ENCODE measurements at regions not wholly inside any gene's neighbourhood (a gene's known extent, or its start where the extent isn't known, plus 50 kb on each side); places are given as distances from the start of the nearest gene placed in this dataset.

DNA sequence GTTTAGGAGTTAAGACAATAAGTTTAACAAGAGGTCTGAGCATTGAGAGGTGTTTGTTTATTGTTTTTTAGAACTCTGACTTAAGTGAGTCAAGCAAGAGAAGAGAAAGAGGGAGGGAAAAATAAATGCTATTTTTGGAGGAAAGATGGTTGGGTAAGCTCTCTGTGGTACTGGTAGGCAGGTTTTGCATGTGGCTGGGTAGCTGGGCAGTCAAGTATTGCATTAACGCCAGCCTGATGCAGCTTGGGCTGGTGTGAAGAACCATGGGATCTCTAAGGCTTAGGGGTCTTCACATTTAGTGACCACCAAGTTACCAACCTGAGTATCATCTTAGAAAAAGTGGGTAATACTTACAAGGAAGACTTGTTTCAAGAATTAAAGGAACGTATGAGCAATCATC, 534.5 kb upstream of the SEMA6D start:
- no peak overlapping the region for H3K23ac ChIP-seq (ENCODE audit: insufficient read length)
- H2BK12ac ChIP-seq (ENCODE audit: low read depth, low read length) = no peak overlapping the region
- H4K91ac ChIP-seq (replicated peaks; ENCODE audit: insufficient read length, low read length) = no peak overlapping the region
- DNase-seq (ENCODE audit: low read depth in 1 of 2, low spot score in 2 of 2) (no peak), FAIRE-seq (no peak)
- WGBS, 2 experiments (ENCODE audit: extremely low coverage in 1 of 2, insufficient coverage in 1 of 2, insufficient read length in 1 of 2, insufficient replicate concordance in 2 of 2, low coverage in 1 of 2, low lambda C conversion rate in 2 of 2, missing lambda C conversion rate in 1 of 2) = 90% methylated on average over 2 of the region's 2 CpGs; no CpG with 5 or more reads in 1 of the 2 experiments
- H4K8ac ChIP-seq (ENCODE audit: extremely low read depth, insufficient read depth, low read length) = no peak overlapping the region
- no peak overlapping the region for H3K4ac ChIP-seq (replicated peaks; ENCODE audit: insufficient read length, low read depth, low read length)
- no peak overlapping the region for H2AFZ ChIP-seq (ENCODE audit: low read length)
- H3K27ac ChIP-seq (ENCODE audit: low read depth, low read length) = no peak overlapping the region
- H3K56ac ChIP-seq (replicated peaks; ENCODE audit: insufficient read length, low read depth, low read length) = no peak overlapping the region
- H3K27me3 ChIP-seq (replicated peaks in 1 of 4; ENCODE audit: control insufficient read depth in 3 of 4, extremely low read depth in 1 of 4, insufficient read depth in 3 of 4, low read length in 3 of 4) = peaks cover 17 to 56% (median 42%) of the 10 kb centered on the region in 4 experiments
- H3K4me2 ChIP-seq (ENCODE audit: insufficient read depth in 1 of 2, low read depth in 2 of 2, low read length in 2 of 2) = no peak overlapping the region; a peak in 1 of 4 replicates
- ChIA-PET CTCF (ENCODE audit: partially characterized antibody) (no interaction called here), POLR2A (ENCODE audit: partially characterized antibody) (no interaction called here)
- no peak overlapping the region for H2BK5ac ChIP-seq (ENCODE audit: low read depth, low read length)
- peaks cover 0 to 9% (median 4%) of the 10 kb centered on the region in 4 experiments; a peak in 4 of 7 replicates for H3K4me1 ChIP-seq (replicated peaks in 1 of 4; ENCODE audit: control insufficient read depth in 3 of 4, insufficient read depth in 4 of 4, low read length in 3 of 4)
- H2BK15ac ChIP-seq (ENCODE audit: low read length) = no peak overlapping the region
- no peak overlapping the region for H3K14ac ChIP-seq (ENCODE audit: insufficient read length)
- H3K23me2 ChIP-seq (ENCODE audit: low read depth, low read length) = peaks cover 13% of the 10 kb centered on the region; the same call in 1 of the 2 replicates
- H2AK5ac ChIP-seq (ENCODE audit: low read depth, low read length) = no peak overlapping the region
- no peaks in the 10 kb centered on the region for H3K79me2 ChIP-seq (ENCODE audit: control insufficient read depth in 1 of 2, insufficient read depth in 2 of 2, low read length in 2 of 2)
- no peak overlapping the region for H2BK120ac ChIP-seq (replicated peaks; ENCODE audit: low read depth, low read length)
- no peaks in the 10 kb centered on the region for H3K36me3 ChIP-seq (ENCODE audit: control insufficient read depth in 2 of 4, insufficient read depth in 4 of 4, low read length in 3 of 4)
- H4K20me1 ChIP-seq (replicated peaks in 1 of 2; ENCODE audit: control insufficient read depth in 1 of 2, insufficient read depth in 2 of 2, low read length in 2 of 2) = no peaks in the 10 kb centered on the region
- H3K4me3 ChIP-seq (ENCODE audit: extremely low read depth in 1 of 4, insufficient read depth in 2 of 4, low read depth in 3 of 4, low read length in 4 of 4) = no peak overlapping the region
- no peaks in the 10 kb centered on the region for H3K79me1 ChIP-seq (ENCODE audit: low read depth, low read length)
- no peak overlapping the region for H3K18ac ChIP-seq (ENCODE audit: extremely low read depth, low read length)
- no peak overlapping the region for H3K9ac ChIP-seq (replicated peaks in 1 of 4; ENCODE audit: extremely low read depth in 1 of 4, low read depth in 3 of 4, low read length in 3 of 4)
- H4K5ac ChIP-seq (ENCODE audit: insufficient read length, low read depth, low read length) = no peak overlapping the region
- TF ChIP-seq, protein P1, sequence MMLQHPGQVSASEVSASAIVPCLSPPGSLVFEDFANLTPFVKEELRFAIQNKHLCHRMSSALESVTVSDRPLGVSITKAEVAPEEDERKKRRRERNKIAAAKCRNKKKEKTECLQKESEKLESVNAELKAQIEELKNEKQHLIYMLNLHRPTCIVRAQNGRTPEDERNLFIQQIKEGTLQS (IDR thresholded peaks at IDR 0.05; ENCODE audit: insufficient read depth, low read depth, low read length) = no peak
- TF ChIP-seq BACH1 (IDR thresholded peaks at IDR 0.05; ENCODE audit: low read length) = no peak
- no peak overlapping the region for H2BK20ac ChIP-seq (ENCODE audit: low read length)
- H3K9me3 ChIP-seq (ENCODE audit: insufficient read depth in 2 of 2, low read depth in 1 of 2, low read length in 1 of 2) = no peaks in the 10 kb centered on the region

Measured in H1 (cell line).